PC-3 (cell line): ENCODE measurements at regions not wholly inside any gene's neighbourhood (a gene's known extent, or its start where the extent isn't known, plus 50 kb on each side); places are given as distances from the start of the nearest gene placed in this dataset.

Source experiments
- ATAC-seq: fragments of 200-7000 bp; cut with Tn5 transposase; 2 replicates; pipeline ENCODE4 v1.9.1; 2020; ENCODE audit warnings: mild to moderate bottlenecking, moderate library complexity
- BruUV-seq: library from RNA; stranded (reverse); fragments of 400-500 nt; replicated peaks from 2 replicates; lab custom pipeline; 2021; lab: Mats Ljungman, UMichigan
- CTCF ChIA-PET: fragments of 300-600 bp; sonication (Branson Sonifier 250); formaldehyde crosslinking; loops from one replicate; lab custom pipeline; 2022; ENCODE audit warnings: antibody characterized with exemption; lab: Charles Lee
- POLR2A ChIA-PET: fragments of 300-600 bp; sonication (Branson Sonifier 250); formaldehyde crosslinking; loops from one replicate; lab custom pipeline; 2022; ENCODE audit warnings: antibody characterized with exemption; ENCODE audit not compliant: unreplicated experiment; lab: Charles Lee
- DNase-seq: peaks from one replicate; pipeline ENCODE4 v3.0.0-alpha.2; 2015
- H2AFZ ChIP-seq: fragments of 300-600 bp; sonication (generic); 2 replicates; pipeline ENCODE4 v1.6.0; 2016; ENCODE audit warnings: antibody characterized with exemption, low read length
- H3F3A ChIP-seq: fragments of 300-600 bp; sonication (generic); one replicate; pipeline ENCODE4 v1.6.0; 2017; ENCODE audit warnings: antibody characterized with exemption, low read length, control low read depth, mild to moderate bottlenecking; ENCODE audit not compliant: unreplicated experiment
- H3K27ac ChIP-seq: fragments of 300-600 bp; sonication (generic); 2 replicates; pipeline ENCODE4 v1.5.1; 2016; ENCODE audit warnings: mild to moderate bottlenecking, low read length
- H3K27me3 ChIP-seq: fragments of 300-600 bp; sonication (generic); 2 replicates; pipeline ENCODE4 v1.6.1; 2016; ENCODE audit warnings: low read length, mixed read lengths
- H3K36me3 ChIP-seq: fragments of 300-600 bp; sonication (generic); 2 replicates; pipeline ENCODE4 v1.6.1; 2016; ENCODE audit warnings: low read depth, mixed run types, low read length, mixed read lengths
- H3K4me1 ChIP-seq: fragments of 300-600 bp; sonication (generic); 2 replicates; pipeline ENCODE4 v1.5.1; 2016; ENCODE audit warnings: low read length; ENCODE audit not compliant: insufficient read depth
- H3K4me2 ChIP-seq: fragments of 300-600 bp; sonication (generic); 2 replicates; pipeline ENCODE4 v1.6.0; 2016; ENCODE audit warnings: low read length
- H3K4me3 ChIP-seq: fragments of 300-600 bp; sonication (generic); 2 replicates; pipeline ENCODE4 v1.5.1; 2016; ENCODE audit warnings: mild to moderate bottlenecking, low read length, mixed read lengths
- H3K79me2 ChIP-seq: fragments of 300-600 bp; sonication (generic); 2 replicates; pipeline ENCODE4 v1.6.1; 2017; ENCODE audit warnings: low read length, mixed read lengths
- H3K9ac ChIP-seq: fragments of 300-600 bp; sonication (generic); 2 replicates; pipeline ENCODE4 v1.6.0; 2016; ENCODE audit warnings: mild to moderate bottlenecking, low read length
- H3K9me2 ChIP-seq: fragments of 300-600 bp; sonication (generic); replicated peaks from 2 replicates; pipeline ENCODE4 v1.6.1; 2016; ENCODE audit warnings: mixed run types, low read length, mixed read lengths
- H3K9me3 ChIP-seq: fragments of 300-600 bp; sonication (generic); 2 replicates; pipeline ENCODE4 v1.6.1; 2016; ENCODE audit warnings: low read length, mixed read lengths
- H4K20me1 ChIP-seq: fragments of 300-600 bp; sonication (generic); 2 replicates; pipeline ENCODE4 v1.6.1; 2016; ENCODE audit warnings: low read length, mixed read lengths
- EZH2 ChIP-seq: fragments of 300-600 bp; sonication (generic); IDR thresholded peaks from one replicate; pipeline ENCODE4 v1.6.1; 2017; ENCODE audit warnings: antibody characterized with exemption, mild to moderate bottlenecking, low read length; ENCODE audit not compliant: unreplicated experiment
- EZH2phosphoT487 ChIP-seq: fragments of 300-600 bp; sonication (generic); IDR thresholded peaks from 2 replicates; pipeline ENCODE4 v1.6.1; 2018; ENCODE audit warnings: mild to moderate bottlenecking, antibody characterized with exemption, low read length, borderline replicate concordance
- intact Hi-C: fragments of 100-400 bp; cut with micrococcal nuclease; formaldehyde crosslinking; loops from 2 replicates; pipeline ENCODE4 v1.9.0; 2023
- TF ChIP-seq, protein P1 (sequence below): fragments of 300-600 bp; sonication (generic); conservative IDR thresholded peaks from 2 replicates; pipeline ENCODE4 v1.5.1; 2017; ENCODE audit warnings: antibody characterized with exemption, low read depth, mild to moderate bottlenecking, low read length

DNA sequence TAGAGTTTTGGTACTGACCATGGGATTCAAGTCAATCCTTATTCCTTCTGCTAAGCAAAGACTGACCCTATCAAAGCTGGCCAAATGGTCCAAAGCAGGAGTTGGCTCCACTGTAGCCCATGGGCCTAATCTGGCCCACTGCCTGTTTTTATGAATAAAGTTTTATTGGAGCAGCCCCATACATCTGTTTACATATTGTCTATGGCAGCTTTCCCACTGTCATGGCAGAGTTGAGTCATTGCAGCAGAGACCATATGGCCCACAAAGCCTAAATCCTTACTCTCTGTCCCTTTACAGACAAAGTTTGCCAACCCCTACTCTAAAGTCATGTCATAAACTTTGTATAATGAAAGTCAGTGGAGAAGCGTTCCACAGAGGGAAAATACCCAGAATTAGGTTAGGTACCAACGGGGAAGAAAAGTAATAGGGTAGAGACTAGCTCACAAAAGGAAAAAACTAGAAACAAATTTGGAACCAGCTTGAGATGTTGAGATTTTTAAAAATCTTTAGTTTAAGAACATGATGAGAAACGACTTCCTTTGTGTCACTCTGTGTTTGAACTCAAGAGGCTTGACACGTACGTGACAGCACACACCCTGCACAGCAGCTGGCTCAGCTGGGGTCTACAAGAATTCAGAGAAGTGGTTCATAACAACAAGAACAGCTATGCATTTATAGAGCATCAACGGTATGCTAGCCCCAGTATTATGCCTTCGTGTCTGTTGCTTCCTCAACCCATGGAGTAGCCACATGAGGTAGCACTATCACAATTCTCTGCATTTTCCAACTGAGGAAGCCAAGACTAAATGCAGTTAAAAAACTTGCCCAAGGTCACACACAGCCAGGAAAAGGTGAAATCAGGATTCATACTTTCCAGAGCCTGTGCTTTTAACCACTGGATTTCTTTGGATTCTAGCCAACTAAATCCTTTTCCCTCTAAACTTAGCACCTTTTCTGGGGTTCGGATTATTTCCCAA, 198.9 kb upstream of the WWC1 start:
- ChIA-PET POLR2A (no interaction called here), CTCF (no interaction called here)
- intact Hi-C loops: no loop called here
- no peak overlapping the region for H2AFZ ChIP-seq
- H3K27ac ChIP-seq: 0 out of 2 replicates have a peak overlapping the region, but pooled peaks have one; percentile 26
- H3K4me3 ChIP-seq: no peak overlapping the region
- peaks cover 10% of the 10 kb centered on the region for H3K27me3 ChIP-seq
- H3K4me1 ChIP-seq: no peaks in the 10 kb centered on the region
- H3F3A ChIP-seq: no peaks in the 10 kb centered on the region
- no TSS peak for BruUV-seq
- no peak overlapping the region for H3K9ac ChIP-seq
- no peaks in the 10 kb centered on the region for H3K79me2 ChIP-seq
- H3K36me3 ChIP-seq: no peaks in the 10 kb centered on the region
- H4K20me1 ChIP-seq: no peaks in the 10 kb centered on the region
- DNase-seq (no peak), ATAC-seq (no peak)
- no peaks in the 10 kb centered on the region for H3K9me3 ChIP-seq
- no peak overlapping the region for H3K4me2 ChIP-seq
- TF ChIP-seq EZH2phosphoT487 (no peak), EZH2 (no peak)
- TF ChIP-seq, protein P1, sequence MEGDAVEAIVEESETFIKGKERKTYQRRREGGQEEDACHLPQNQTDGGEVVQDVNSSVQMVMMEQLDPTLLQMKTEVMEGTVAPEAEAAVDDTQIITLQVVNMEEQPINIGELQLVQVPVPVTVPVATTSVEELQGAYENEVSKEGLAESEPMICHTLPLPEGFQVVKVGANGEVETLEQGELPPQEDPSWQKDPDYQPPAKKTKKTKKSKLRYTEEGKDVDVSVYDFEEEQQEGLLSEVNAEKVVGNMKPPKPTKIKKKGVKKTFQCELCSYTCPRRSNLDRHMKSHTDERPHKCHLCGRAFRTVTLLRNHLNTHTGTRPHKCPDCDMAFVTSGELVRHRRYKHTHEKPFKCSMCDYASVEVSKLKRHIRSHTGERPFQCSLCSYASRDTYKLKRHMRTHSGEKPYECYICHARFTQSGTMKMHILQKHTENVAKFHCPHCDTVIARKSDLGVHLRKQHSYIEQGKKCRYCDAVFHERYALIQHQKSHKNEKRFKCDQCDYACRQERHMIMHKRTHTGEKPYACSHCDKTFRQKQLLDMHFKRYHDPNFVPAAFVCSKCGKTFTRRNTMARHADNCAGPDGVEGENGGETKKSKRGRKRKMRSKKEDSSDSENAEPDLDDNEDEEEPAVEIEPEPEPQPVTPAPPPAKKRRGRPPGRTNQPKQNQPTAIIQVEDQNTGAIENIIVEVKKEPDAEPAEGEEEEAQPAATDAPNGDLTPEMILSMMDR: no peak
- H3K9me2 ChIP-seq: no peaks in the 10 kb centered on the region

DNA sequence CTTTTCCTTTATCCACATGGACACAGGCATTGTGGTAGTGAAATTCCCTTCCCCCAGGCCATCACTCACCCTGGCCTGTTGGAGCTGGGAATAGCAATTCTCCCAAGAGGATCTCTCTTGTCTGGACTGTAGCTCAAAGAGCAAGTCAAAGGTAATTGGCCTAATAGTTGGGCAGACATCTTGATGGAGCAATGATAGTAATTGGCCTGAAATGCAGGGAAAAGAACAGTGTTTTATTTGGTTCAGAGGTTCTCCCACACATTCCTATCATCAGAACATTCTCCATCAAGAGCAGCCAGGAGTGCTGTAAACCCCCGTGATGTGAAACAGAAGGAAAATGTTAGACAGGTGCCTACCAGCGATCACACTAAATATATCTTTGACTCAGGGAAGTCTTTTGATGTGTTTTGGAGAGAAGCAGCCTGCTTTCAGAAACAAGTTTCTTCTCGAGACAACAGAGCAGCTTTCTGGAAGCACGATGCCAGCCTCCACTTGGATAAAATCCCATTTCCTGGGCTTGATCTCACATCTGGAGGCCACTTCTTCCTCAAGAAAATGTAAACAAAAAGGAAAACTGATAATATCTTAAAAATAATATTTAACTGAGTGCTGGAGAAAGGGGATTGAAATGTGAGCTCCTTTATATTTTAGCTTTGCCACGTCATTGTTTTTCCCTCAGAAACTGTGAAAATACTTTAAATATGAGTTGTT, 198.1 kb upstream of the WWC1 start:
- Histone ChIP-seq H3K4me3 (no peak overlapping the region), H3K4me1 (no peaks in the 10 kb centered on the region; the same call in 1 of the 2 replicates), H3K9ac (no peak overlapping the region), H3K27ac (peak overlapping the region; percentile 26; the same call in 1 of the 2 replicates), H3K36me3 (no peaks in the 10 kb centered on the region), H3K9me3 (no peaks in the 10 kb centered on the region), H2AFZ (no peak overlapping the region), H3K79me2 (no peaks in the 10 kb centered on the region), H4K20me1 (no peaks in the 10 kb centered on the region), H3F3A (no peaks in the 10 kb centered on the region), H3K27me3 (peaks cover 18% of the 10 kb centered on the region), H3K4me2 (no peak overlapping the region), H3K9me2 (no peaks in the 10 kb centered on the region)
- intact Hi-C loops: no loop called here
- POLR2A ChIA-PET: no interaction called here
- no TSS peak for BruUV-seq
- TF ChIP-seq EZH2: no peak
- TF ChIP-seq, protein P1: no peak
- no peak for TF ChIP-seq EZH2phosphoT487
- ATAC-seq: no peak
- CTCF ChIA-PET: no interaction called here
- DNase-seq: no peak
